GM23338 (cell line): ENCODE measurements at regions not wholly inside any gene's neighbourhood (a gene's known extent, or its start where the extent isn't known, plus 50 kb on each side); places are given as distances from the start of the nearest gene placed in this dataset.

ENCODE experiments used
- ATAC-seq: fragments of 200-7000 bp; cut with Tn5 transposase; 3 replicates; pipeline ENCODE4 v1.9.1; 2020
- DNase-seq: peaks from one replicate; pipeline ENCODE4 v3.0.0-alpha.2; 2015; ENCODE audit warnings: low spot score
- H2AFZ ChIP-seq: fragments of 200-600 bp; sonication (generic); 2 replicates; pipeline ENCODE4 v1.8.0; 2016; ENCODE audit warnings: antibody characterized with exemption, mild to moderate bottlenecking, moderate library complexity
- H3F3A ChIP-seq: fragments of 200-600 bp; sonication (generic); replicated peaks from 2 replicates; pipeline ENCODE4 v1.8.0; 2017; ENCODE audit warnings: antibody characterized with exemption, mixed run types, low read depth
- H3K27ac ChIP-seq: fragments of 200-600 bp; sonication (generic); 2 replicates; pipeline ENCODE4 v1.6.1; 2016; ENCODE audit warnings: low read depth
- H3K27me3 ChIP-seq: fragments of 200-600 bp; sonication (generic); 2 replicates; pipeline ENCODE4 v1.8.0; 2016; ENCODE audit warnings: mild to moderate bottlenecking, mixed run types, moderate library complexity; ENCODE audit not compliant: insufficient read depth
- H3K36me3 ChIP-seq: fragments of 200-600 bp; sonication (generic); 2 replicates; pipeline ENCODE4 v1.8.0; 2016; ENCODE audit warnings: mild to moderate bottlenecking; ENCODE audit not compliant: insufficient read depth
- H3K4me1 ChIP-seq: fragments of 200-600 bp; sonication (generic); 2 replicates; pipeline ENCODE4 v1.8.0; 2016; ENCODE audit warnings: mild to moderate bottlenecking, moderate library complexity; ENCODE audit not compliant: insufficient read depth
- H3K4me2 ChIP-seq: fragments of 200-600 bp; sonication (generic); 2 replicates; pipeline ENCODE4 v1.7.1; 2017; ENCODE audit warnings: mixed run types
- H3K4me3 ChIP-seq: fragments of 200-600 bp; sonication (generic); 2 replicates; pipeline ENCODE4 v1.6.1; 2016; ENCODE audit warnings: mixed run types
- H3K79me2 ChIP-seq: fragments of 200-600 bp; sonication (generic); replicated peaks from 2 replicates; pipeline ENCODE4 v1.8.0; 2017; ENCODE audit warnings: mild to moderate bottlenecking; ENCODE audit not compliant: insufficient read depth
- H3K9me2 ChIP-seq: fragments of 200-600 bp; sonication (generic); 2 replicates; pipeline ENCODE4 v1.8.0; 2017; ENCODE audit not compliant: insufficient read depth
- H4K20me1 ChIP-seq: fragments of 200-600 bp; sonication (generic); replicated peaks from 2 replicates; pipeline ENCODE4 v1.8.0; 2017; ENCODE audit warnings: mild to moderate bottlenecking; ENCODE audit not compliant: insufficient read depth
- H3K27ac Mint-ChIP-seq: 2 replicates; pipeline ENCODE4 v1.8.0; 2020; ENCODE audit warnings: inconsistent platforms, mild to moderate bottlenecking, moderate library complexity, mixed read lengths
- H3K27me3 Mint-ChIP-seq: 3 replicates; pipeline ENCODE4 v1.8.0; 2022; ENCODE audit warnings: low read depth, mild to moderate bottlenecking, moderate library complexity, mixed read lengths, inconsistent platforms; ENCODE audit not compliant: insufficient read depth, poor library complexity
- H3K36me3 Mint-ChIP-seq: 3 replicates; pipeline ENCODE4 v1.8.0; 2021; ENCODE audit warnings: low read depth, mild to moderate bottlenecking, inconsistent platforms, moderate library complexity, mixed read lengths
- H3K4me1 Mint-ChIP-seq: 3 replicates; pipeline ENCODE4 v1.8.0; 2020; ENCODE audit warnings: mild to moderate bottlenecking, inconsistent platforms, mixed read lengths
- H3K4me3 Mint-ChIP-seq: 3 replicates; pipeline ENCODE4 v1.8.0; 2021; ENCODE audit warnings: moderate library complexity, mild to moderate bottlenecking, inconsistent platforms, mixed read lengths
- H3K9me3 Mint-ChIP-seq: 3 replicates; pipeline ENCODE4 v1.8.0; 2020; ENCODE audit warnings: moderate library complexity, mild to moderate bottlenecking, inconsistent platforms, mixed read lengths
- REST ChIP-seq: IDR thresholded peaks from one replicate; pipeline ENCODE4 v1.6.1; 2018; ENCODE audit warnings: antibody characterized with exemption; ENCODE audit not compliant: unreplicated experiment
- ZNF331 ChIP-seq: fragments of 250-450 bp; sonication (Bioruptor Pico); IDR thresholded peaks from 2 replicates; pipeline ENCODE4 v1.5.0; 2020; ENCODE audit warnings: low read depth, mild to moderate bottlenecking, moderate library complexity
- ZNF462 ChIP-seq: fragments of 250-450 bp; sonication (Bioruptor Pico); IDR thresholded peaks from 2 replicates; pipeline ENCODE4 v1.5.0; 2020; ENCODE audit warnings: mild to moderate bottlenecking, moderate library complexity
- TF ChIP-seq, protein P1 (sequence below), 2 experiments: fragments of 200-600 bp in 1 of 2; sonication (generic) in 1 of 2; conservative IDR thresholded peaks; 2 replicates each; pipeline versions ENCODE4 v1.5.1 to v1.6.1; 2016 to 2017; ENCODE audit warnings: antibody characterized with exemption in 2 of 2, low read depth in 2 of 2, mild to moderate bottlenecking in 2 of 2, moderate library complexity in 1 of 2

DNA sequence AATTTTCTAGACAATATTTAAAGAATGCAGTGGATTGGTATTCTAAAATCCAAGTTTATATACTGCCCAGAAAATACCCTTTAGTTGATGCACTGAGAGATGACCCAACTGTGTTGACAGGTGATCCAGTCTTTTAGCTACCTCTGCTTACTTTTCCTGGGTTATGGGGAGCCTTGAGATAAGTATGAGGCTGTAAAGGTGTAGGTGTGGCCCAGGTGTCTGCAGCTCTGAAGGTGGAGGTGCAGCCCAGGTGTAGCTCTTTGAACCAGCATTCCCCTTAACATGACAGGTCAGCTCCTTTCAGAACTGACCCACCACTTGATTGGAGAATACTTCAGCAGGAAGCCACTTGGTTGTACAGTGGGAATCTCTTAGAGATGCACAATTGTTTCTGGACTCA lies 62.3 kb upstream of the ACSL3 start:
- H3K36me3 Mint-ChIP-seq, result no peaks in the 10 kb centered on the region
- peaks cover 12% of the 10 kb centered on the region for H3K4me1 ChIP-seq
- H3K9me3 Mint-ChIP-seq, result no peaks in the 10 kb centered on the region
- H3K27ac ChIP-seq, result no peak overlapping the region
- H3K27ac Mint-ChIP-seq, result no peak overlapping the region
- DNase-seq, result no peak
- H3K27me3 ChIP-seq, result no peaks in the 10 kb centered on the region
- no peaks in the 10 kb centered on the region for H3K36me3 ChIP-seq
- H3K79me2 ChIP-seq, result no peaks in the 10 kb centered on the region
- no peak overlapping the region for H3K4me3 ChIP-seq
- no peaks in the 10 kb centered on the region for H3K9me2 ChIP-seq
- H2AFZ ChIP-seq, result no peak overlapping the region
- H3F3A ChIP-seq, result no peaks in the 10 kb centered on the region
- no peak for ATAC-seq
- peaks cover 17% of the 10 kb centered on the region for H3K4me1 Mint-ChIP-seq
- H3K4me2 ChIP-seq, result no peak overlapping the region
- H3K27me3 Mint-ChIP-seq, result peaks cover 4% of the 10 kb centered on the region
- H4K20me1 ChIP-seq, result no peaks in the 10 kb centered on the region
- TF ChIP-seq ZNF462 (CRISPR knock-in tag), result no peak
- TF ChIP-seq, protein P1, sequence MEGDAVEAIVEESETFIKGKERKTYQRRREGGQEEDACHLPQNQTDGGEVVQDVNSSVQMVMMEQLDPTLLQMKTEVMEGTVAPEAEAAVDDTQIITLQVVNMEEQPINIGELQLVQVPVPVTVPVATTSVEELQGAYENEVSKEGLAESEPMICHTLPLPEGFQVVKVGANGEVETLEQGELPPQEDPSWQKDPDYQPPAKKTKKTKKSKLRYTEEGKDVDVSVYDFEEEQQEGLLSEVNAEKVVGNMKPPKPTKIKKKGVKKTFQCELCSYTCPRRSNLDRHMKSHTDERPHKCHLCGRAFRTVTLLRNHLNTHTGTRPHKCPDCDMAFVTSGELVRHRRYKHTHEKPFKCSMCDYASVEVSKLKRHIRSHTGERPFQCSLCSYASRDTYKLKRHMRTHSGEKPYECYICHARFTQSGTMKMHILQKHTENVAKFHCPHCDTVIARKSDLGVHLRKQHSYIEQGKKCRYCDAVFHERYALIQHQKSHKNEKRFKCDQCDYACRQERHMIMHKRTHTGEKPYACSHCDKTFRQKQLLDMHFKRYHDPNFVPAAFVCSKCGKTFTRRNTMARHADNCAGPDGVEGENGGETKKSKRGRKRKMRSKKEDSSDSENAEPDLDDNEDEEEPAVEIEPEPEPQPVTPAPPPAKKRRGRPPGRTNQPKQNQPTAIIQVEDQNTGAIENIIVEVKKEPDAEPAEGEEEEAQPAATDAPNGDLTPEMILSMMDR (conservative IDR thresholded peaks at IDR 0.05; ENCODE audit: low read depth in 2 of 2), result no peak
- no peak for TF ChIP-seq ZNF331 (CRISPR knock-in tag)
- TF ChIP-seq REST, result no peak
- H3K4me3 Mint-ChIP-seq, result no peak overlapping the region
